Mesothelial cell of epicardium (in vitro differentiated cells): ENCODE measurements at regions not wholly inside any gene's neighbourhood (a gene's known extent, or its start where the extent isn't known, plus 50 kb on each side); places are given as distances from the start of the nearest gene placed in this dataset.

Experiments
- DNase-seq, 2 experiments: peaks; one replicate each; pipeline ENCODE4 v3.0.0; 2021; ENCODE audit warnings: low spot score in 2 of 2; ENCODE audit not compliant: unreplicated experiment in 2 of 2
- H3K27ac Mint-ChIP-seq: 2 replicates; pipeline ENCODE4 v1.8.0; 2021; ENCODE audit warnings: mixed read lengths
- H3K27me3 Mint-ChIP-seq: 2 replicates; pipeline ENCODE4 v1.8.0; 2021; ENCODE audit warnings: low read depth, mixed read lengths
- H3K36me3 Mint-ChIP-seq: 2 replicates; pipeline ENCODE4 v1.8.0; 2021; ENCODE audit warnings: mixed read lengths
- H3K4me1 Mint-ChIP-seq: 2 replicates; pipeline ENCODE4 v1.8.0; 2021; ENCODE audit warnings: mixed read lengths
- H3K4me3 Mint-ChIP-seq: 2 replicates; pipeline ENCODE4 v1.8.0; 2021; ENCODE audit warnings: mild to moderate bottlenecking, moderate library complexity, mixed read lengths
- H3K9me3 Mint-ChIP-seq: 2 replicates; pipeline ENCODE4 v1.8.0; 2021; ENCODE audit warnings: mixed read lengths
- TF ChIP-seq, protein P1 (sequence below): fragments of 200-600 bp; sonication (generic); IDR thresholded peaks from one replicate; pipeline ENCODE4 v1.5.0; 2021; ENCODE audit warnings: antibody characterized with exemption; ENCODE audit not compliant: unreplicated experiment

DNA sequence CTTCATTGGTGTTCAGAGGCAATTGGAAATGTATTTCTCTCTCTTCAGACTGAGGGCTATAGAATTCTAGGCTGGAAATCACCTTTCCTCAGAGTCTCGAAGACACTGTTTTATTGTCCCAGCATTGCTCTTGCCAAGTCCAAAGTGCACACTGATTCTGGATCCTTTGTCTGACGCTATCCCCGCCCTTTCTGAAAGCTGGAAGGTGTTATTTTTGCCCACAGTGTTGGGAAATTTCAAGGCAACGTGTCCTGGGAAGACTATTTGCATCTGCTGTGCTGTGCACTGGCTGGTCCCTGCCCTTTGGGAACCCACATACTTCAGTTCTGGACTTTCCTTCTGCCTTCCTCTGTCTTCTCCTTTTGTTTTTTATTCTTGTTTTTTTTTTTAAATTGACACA, 190.8 kb downstream of the SH3BP4 start:
- Mint-ChIP-seq H3K4me3 (no peak overlapping the region), H3K9me3 (no peaks in the 10 kb centered on the region), H3K27ac (no peak overlapping the region), H3K4me1 (no peaks in the 10 kb centered on the region), H3K27me3 (peaks cover 39% of the 10 kb centered on the region), H3K36me3 (no peaks in the 10 kb centered on the region)
- TF ChIP-seq, protein P1, sequence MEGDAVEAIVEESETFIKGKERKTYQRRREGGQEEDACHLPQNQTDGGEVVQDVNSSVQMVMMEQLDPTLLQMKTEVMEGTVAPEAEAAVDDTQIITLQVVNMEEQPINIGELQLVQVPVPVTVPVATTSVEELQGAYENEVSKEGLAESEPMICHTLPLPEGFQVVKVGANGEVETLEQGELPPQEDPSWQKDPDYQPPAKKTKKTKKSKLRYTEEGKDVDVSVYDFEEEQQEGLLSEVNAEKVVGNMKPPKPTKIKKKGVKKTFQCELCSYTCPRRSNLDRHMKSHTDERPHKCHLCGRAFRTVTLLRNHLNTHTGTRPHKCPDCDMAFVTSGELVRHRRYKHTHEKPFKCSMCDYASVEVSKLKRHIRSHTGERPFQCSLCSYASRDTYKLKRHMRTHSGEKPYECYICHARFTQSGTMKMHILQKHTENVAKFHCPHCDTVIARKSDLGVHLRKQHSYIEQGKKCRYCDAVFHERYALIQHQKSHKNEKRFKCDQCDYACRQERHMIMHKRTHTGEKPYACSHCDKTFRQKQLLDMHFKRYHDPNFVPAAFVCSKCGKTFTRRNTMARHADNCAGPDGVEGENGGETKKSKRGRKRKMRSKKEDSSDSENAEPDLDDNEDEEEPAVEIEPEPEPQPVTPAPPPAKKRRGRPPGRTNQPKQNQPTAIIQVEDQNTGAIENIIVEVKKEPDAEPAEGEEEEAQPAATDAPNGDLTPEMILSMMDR = no peak
- peak in 1 of 2 experiments; percentile 17 for DNase-seq

DNA sequence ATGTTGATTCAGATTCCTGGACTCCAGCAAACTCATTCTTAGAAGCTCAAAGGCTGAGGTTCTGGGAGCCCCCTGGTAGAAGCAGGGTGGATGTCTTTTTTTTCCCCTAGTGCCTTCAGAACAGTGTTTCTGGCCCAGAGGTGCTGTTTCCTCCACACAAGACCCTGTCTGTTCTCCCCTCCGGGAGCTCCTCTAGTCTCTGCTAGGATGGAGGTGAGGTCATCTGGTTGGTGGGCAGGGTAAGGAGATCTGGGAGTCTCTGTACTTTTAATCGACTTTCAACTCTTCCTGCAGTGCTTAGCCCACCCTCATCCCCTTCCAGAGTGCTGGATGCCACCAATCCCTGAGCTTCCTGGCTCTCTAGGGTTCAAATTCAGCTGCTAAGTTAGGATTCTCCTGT, 192.0 kb downstream of the SH3BP4 start:
- H3K4me3 Mint-ChIP-seq = no peak overlapping the region
- no peaks in the 10 kb centered on the region for H3K4me1 Mint-ChIP-seq
- no peaks in the 10 kb centered on the region for H3K36me3 Mint-ChIP-seq
- H3K9me3 Mint-ChIP-seq = no peaks in the 10 kb centered on the region
- H3K27me3 Mint-ChIP-seq = peaks cover 42% of the 10 kb centered on the region
- DNase-seq = peak in 1 of 2 experiments; percentile 11
- no peak overlapping the region for H3K27ac Mint-ChIP-seq
- TF ChIP-seq, protein P1 = no peak

DNA sequence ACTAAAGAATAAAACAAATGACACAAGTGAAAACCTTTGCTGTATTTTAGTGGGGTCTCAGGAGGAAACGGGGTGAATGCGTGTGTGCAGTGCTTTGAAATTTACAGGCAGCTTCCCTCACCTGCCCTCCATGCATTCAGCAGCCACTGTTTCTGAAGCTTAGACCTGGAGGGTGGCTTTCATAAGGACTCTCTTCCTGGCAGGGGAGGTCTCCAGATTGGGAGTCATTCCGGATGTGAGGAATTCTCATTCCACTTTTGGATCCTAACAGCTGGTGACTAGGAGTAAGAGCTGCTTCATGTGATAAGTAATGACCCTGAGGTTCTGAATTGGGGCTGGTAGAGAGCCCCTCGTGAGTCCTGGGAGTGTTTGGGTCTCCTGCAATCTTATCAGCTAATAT, 192.5 kb downstream of the SH3BP4 start:
- Mint-ChIP-seq H3K4me3 (no peak overlapping the region), H3K9me3 (no peaks in the 10 kb centered on the region), H3K4me1 (no peaks in the 10 kb centered on the region), H3K36me3 (no peaks in the 10 kb centered on the region), H3K27ac (no peak overlapping the region), H3K27me3 (peaks cover 47% of the 10 kb centered on the region)
- TF ChIP-seq, protein P1 = no peak
- DNase-seq = peak in 1 of 2 experiments; percentile 13

DNA sequence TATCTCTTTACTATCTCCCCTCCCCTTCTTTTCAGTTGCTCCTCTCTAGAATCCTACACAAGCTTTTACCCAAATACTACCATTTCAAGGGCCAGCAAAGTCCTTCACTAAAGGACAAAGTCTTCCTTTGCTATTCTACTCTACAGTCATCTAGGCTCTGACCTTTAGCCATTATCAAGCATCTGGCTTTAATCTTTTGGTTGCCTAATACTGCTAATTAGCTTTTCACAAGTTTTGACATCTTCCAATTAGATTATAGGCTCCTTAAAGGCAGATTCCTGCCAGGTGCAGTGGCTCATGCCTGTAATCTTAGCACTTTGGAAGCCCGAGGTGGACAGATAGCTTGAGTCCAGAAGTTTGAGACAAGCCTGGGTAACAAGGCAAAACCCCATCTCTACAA, 194.4 kb downstream of the SH3BP4 start:
- H3K27me3 Mint-ChIP-seq = peaks cover 55% of the 10 kb centered on the region
- H3K4me3 Mint-ChIP-seq = no peak overlapping the region
- H3K9me3 Mint-ChIP-seq = no peaks in the 10 kb centered on the region
- H3K4me1 Mint-ChIP-seq = no peaks in the 10 kb centered on the region
- TF ChIP-seq, protein P1 = no peak
- H3K27ac Mint-ChIP-seq = no peak overlapping the region
- no peaks in the 10 kb centered on the region for H3K36me3 Mint-ChIP-seq
- no peak for DNase-seq

DNA sequence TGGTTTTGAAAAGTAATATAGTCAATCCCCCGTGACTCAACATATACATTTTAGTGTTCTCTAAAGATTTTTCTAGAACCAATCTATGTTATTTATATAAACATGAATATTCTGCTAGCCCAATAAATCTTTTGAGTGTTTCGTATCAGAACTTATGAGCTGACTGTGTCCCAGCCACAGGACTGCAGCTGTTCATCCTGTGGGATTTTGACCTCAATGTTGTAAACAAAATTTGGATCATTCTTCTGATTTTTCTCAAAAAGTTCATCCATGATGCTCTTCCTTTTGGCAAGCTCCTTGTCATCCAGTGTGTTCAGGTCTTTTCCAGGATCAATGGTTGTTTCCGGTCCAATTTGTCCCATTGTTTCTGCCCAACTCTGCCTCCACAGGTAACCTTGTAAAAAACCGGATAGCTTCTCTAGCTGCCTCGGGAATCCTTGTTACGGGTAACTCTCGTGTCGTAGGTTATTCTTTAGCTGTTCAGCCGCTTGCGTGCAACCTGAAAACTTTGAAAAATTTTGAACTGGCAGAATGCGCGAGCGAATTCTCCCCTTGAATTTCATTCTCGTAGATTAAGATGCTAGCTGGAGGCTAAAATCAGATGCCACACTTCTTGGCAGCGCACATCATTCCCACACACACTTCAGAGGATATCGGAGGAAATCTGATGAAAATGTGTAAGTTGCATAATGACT, 195.2 kb downstream of the SH3BP4 start:
- H3K36me3 Mint-ChIP-seq = no peaks in the 10 kb centered on the region
- peak in 1 of 2 experiments; percentile 10 for DNase-seq
- H3K27ac Mint-ChIP-seq = no peak overlapping the region
- H3K27me3 Mint-ChIP-seq = peaks cover 54% of the 10 kb centered on the region
- no peaks in the 10 kb centered on the region for H3K9me3 Mint-ChIP-seq
- no peak overlapping the region for H3K4me3 Mint-ChIP-seq
- H3K4me1 Mint-ChIP-seq = no peaks in the 10 kb centered on the region
- TF ChIP-seq, protein P1 = no peak
